ENCODE measurements at regions not wholly inside any gene's neighbourhood (a gene's known extent, or its start where the extent isn't known, plus 50 kb on each side); places are given as distances from the start of the nearest gene placed in this dataset.

GRCh38 chr7:116148626-116149025 is 61.7 kb upstream of the TES start:
- TF ChIP-seq CTCF (IDR thresholded peaks at IDR 0.05), result no peak
- TF ChIP-seq POLR2AphosphoS5 (IDR thresholded peaks at IDR 0.05), result no peak
- no peak for TF ChIP-seq POLR2A (IDR thresholded peaks at IDR 0.05)

All from sigmoid colon (tissue), 4 donors.